CD4-positive, alpha-beta T cell treated with Interleukin-4 for 4 hours (primary cell): ENCODE measurements at regions not wholly inside any gene's neighbourhood (a gene's known extent, or its start where the extent isn't known, plus 50 kb on each side); places are given as distances from the start of the nearest gene placed in this dataset.
A peak's percentile ranks its signal among the peaks of the same experiment; 100 is the strongest.
"Not testable (repeated sequence)": the region's sequence is repeated elsewhere in the genome, so short reads cannot be mapped to it uniquely, and the experiment has no call there.

Experiments
- DNase-seq: peaks from one replicate; pipeline ENCODE4 v3.0.0-alpha.2; 2020

GRCh38 chr11:19625438-19625837 lies 87.2 kb upstream of the NAV2 start:
- peak; percentile 2 for DNase-seq

- DNase-seq, result no peak
Observed at GRCh38 chr11:19617696-19618523, 94.7 kb upstream of the NAV2 start.

GRCh38 chr11:19615341-19616183 lies 97.1 kb upstream of the NAV2 start:
- DNase-seq, result no peak

- no peak for DNase-seq
Observed at GRCh38 chr11:19614370-19614940, 98.2 kb upstream of the NAV2 start.

GRCh38 chr11:19612025-19612424 lies 100.6 kb upstream of the NAV2 start:
- not testable (repeated sequence) for DNase-seq

- DNase-seq, result no peak
Observed at GRCh38 chr11:19607656-19608360, 104.8 kb upstream of the NAV2 start.

GRCh38 chr11:19606856-19607655 lies 105.6 kb upstream of the NAV2 start:
- DNase-seq, result no peak

GRCh38 chr11:19605520-19606371 lies 106.9 kb upstream of the NAV2 start:
- DNase-seq, result no peak

GRCh38 chr11:19604679-19605375 lies 107.8 kb upstream of the NAV2 start:
- no peak for DNase-seq

GRCh38 chr11:19603771-19604170 lies 108.9 kb upstream of the NAV2 start:
- no peak for DNase-seq

- no peak for DNase-seq
Observed at GRCh38 chr11:19602891-19603290, 109.7 kb upstream of the NAV2 start.

- no peak for DNase-seq
Observed at GRCh38 chr11:19602406-19602805, 110.2 kb upstream of the NAV2 start.

- no peak for DNase-seq
Observed at GRCh38 chr11:19601235-19601634, 111.4 kb upstream of the NAV2 start.

- no peak for DNase-seq
Observed at GRCh38 chr11:19599681-19600080, 113.0 kb upstream of the NAV2 start.

- no peak for DNase-seq
Observed at GRCh38 chr11:19598876-19599486, 113.7 kb upstream of the NAV2 start.

GRCh38 chr11:19598456-19598855 lies 114.2 kb upstream of the NAV2 start:
- no peak for DNase-seq

- no peak for DNase-seq
Observed at GRCh38 chr11:19597876-19598275, 114.8 kb upstream of the NAV2 start.

- no peak for DNase-seq
Observed at GRCh38 chr11:19597206-19597605, 115.4 kb upstream of the NAV2 start.

GRCh38 chr11:19595840-19596751 lies 116.5 kb upstream of the NAV2 start:
- DNase-seq, result no peak
